Endothelial cell of umbilical vein (primary cell): ENCODE measurements at regions not wholly inside any gene's neighbourhood (a gene's known extent, or its start where the extent isn't known, plus 50 kb on each side); places are given as distances from the start of the nearest gene placed in this dataset.

ENCODE experiments used
- CTCF ChIP-seq, 2 donors: IDR thresholded peaks; 1 replicate in 1 of 2; 2 replicates in 1 of 2; pipeline ENCODE4 v1.5.1; 2011; ENCODE audit warnings: low read length in 2 of 2, mild to moderate bottlenecking in 2 of 2, moderate library complexity in 2 of 2, control low read depth in 1 of 2, inconsistent platforms in 1 of 2, low read depth in 1 of 2; ENCODE audit not compliant: insufficient read depth in 1 of 2; ENCODE audit errors: extremely low read depth in 1 of 2
- EZH2 ChIP-seq: IDR thresholded peaks from 2 replicates; pipeline ENCODE4 v1.6.1; 2012; ENCODE audit warnings: borderline replicate concordance, low read depth, mild to moderate bottlenecking, moderate library complexity, low read length, inconsistent platforms; ENCODE audit not compliant: severe bottlenecking
- GATA2 ChIP-seq: IDR thresholded peaks from 2 replicates; pipeline ENCODE4 v1.7.0; 2011; ENCODE audit warnings: low read depth, mild to moderate bottlenecking, moderate library complexity, mixed read lengths, low read length; ENCODE audit not compliant: insufficient read length, insufficient read depth
- MYC ChIP-seq: IDR thresholded peaks from one replicate; pipeline ENCODE4 v1.6.1; 2011; ENCODE audit warnings: mild to moderate bottlenecking, low read depth, low read length
- POLR2A ChIP-seq: IDR thresholded peaks from 2 replicates; pipeline ENCODE4 v1.6.1; 2012; ENCODE audit warnings: low read depth, mild to moderate bottlenecking, control low read depth, low read length
- POLR2AphosphoS5 ChIP-seq: IDR thresholded peaks from 2 replicates; pipeline ENCODE4 v1.6.1; 2012; ENCODE audit warnings: low read depth, mild to moderate bottlenecking, control low read depth, low read length, moderate library complexity; ENCODE audit not compliant: insufficient read depth

- TF ChIP-seq POLR2AphosphoS5 (no peak), POLR2A (no peak), CTCF (IDR thresholded peaks at IDR 0.05; ENCODE audit: extremely low read depth in 1 of 2, insufficient read depth in 1 of 2, low read depth in 1 of 2, low read length in 2 of 2) (no peak), MYC (no peak), EZH2 (no peak), GATA2 (no peak)
Observed at GRCh38 chr2:234595829-234596228, 98.9 kb upstream of the ARL4C start.
